CD4-positive, alpha-beta T cell treated with Interferon alpha-2 for 1 hour (primary cell): ENCODE measurements at regions not wholly inside any gene's neighbourhood (a gene's known extent, or its start where the extent isn't known, plus 50 kb on each side); places are given as distances from the start of the nearest gene placed in this dataset.
A peak's percentile ranks its signal among the peaks of the same experiment; 100 is the strongest.
"Not testable (repeated sequence)": the region's sequence is repeated elsewhere in the genome, so short reads cannot be mapped to it uniquely, and the experiment has no call there.

ENCODE experiments used
- DNase-seq, 2 donors: peaks; one replicate each; pipeline ENCODE4 v3.0.0-alpha.2; 2020 to 2022

DNA sequence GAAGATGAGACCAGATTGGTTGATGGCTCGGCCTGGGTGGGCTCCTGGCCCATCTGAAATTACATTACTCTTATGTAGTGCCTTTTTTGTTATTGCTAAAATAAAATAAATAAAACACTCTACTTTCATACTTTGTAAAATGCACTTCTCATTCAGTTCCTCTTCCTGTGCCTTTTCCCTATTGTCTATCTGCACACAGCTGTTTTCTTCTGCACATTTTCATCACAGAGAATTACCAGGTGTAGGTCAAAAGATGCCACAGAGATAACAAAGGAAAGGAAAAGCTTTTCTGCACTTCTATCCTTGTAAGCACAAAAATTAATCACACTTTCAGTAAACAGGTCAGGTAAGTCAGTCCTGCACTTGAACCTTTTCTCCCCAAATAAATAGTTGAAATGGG lies 265.1 kb downstream of the BTG1 start:
- no peak for DNase-seq

DNA sequence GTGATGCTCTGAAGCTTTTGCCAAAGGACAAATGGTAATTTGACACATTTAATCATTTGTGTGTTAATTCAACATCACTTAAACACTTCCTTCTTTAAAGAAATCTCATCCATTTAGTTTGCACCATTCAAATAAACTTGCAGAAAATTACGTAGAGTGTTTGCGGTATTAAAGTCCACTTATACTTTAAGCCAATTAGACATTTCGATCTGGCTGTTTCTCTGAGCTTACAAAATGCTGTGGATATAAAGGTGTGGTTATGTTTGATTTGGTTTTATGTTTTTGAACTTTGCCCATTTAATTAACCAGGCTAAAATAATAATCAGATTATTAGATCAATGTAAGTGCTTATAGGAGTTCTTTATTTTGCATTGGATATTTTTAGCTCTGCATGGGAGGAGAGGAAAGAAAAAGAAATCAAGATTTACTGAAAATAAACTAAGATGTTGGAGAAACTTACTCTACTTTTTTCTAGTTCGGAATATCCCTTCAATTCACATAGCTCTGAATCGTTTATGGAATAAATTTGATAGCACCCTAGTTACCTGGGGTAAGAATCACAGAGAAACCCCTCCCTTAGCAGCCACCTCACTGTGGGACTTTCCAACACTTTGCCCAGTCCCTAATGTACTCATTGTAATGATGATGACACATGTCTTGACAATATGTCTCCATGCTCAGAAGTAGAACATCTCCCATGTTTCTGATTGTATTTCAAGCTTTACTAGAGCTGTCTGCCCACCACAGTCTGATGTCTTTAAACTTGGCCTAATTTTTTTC lies 268.0 kb downstream of the BTG1 start:
- DNase-seq, result peak; percentile 67 to 77

GRCh38 chr12:91877022-91877421 lies 268.6 kb downstream of the BTG1 start:
- DNase-seq, result peak; percentile 92 to 93

DNA sequence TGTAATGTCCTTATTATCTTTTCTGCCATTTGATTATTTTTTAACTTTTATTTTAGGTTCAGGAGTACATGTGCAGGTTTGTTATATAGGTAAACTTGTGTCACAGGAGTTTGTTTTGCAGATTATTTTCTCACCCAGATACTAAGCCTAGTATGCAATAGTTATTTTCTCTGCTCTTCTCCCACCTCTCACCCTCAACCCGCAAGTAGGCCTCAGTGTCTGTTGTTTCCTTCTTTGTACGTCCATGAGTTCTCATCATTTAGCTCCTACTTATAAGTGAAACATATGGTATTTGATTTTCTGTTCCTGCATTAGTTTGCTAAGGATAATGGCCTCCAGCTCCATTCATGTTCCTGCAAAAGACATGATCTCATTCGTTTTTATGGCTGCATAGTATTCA lies 270.0 kb downstream of the BTG1 start:
- not testable (repeated sequence) for DNase-seq

DNA sequence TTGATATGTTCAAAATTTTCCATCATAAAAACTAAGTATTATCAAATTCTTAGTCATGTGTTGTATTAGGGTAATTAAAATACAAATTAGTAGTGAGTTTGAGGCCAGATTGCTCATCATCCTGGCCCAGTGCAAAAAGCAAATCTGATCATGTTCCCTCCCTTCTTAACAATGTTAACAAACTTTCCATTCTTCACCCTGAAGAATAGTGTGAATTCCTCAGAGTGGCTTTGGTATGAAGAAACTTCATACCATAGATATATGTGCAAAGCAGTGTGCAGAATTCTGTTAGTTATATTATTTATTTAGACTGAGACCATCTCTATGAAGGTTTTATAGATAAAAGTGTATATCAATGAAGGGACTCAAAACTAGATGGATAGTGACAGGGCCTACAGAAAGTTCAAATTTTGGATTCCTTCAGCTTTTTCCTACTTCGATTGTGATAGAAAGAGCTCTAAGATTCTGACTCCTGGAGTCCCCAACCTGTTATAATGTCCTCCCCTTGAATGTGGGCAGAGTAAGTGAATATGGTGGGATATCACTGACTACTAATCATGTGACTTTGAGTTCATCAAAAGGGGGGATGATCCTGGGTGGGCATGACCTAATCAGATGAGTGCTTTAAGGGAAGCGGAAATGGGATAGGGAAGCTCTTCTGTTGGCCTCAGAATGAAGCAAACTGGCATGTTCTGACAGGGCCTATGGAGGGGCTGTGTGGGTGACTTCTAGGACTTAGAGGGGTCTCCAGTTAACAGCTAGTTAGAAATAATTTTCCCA lies 271.4 kb downstream of the BTG1 start:
- DNase-seq, result no peak

GRCh38 chr12:91871751-91872150 lies 273.9 kb downstream of the BTG1 start:
- DNase-seq, result peak in 1 of 2 donors; percentile 6

DNA sequence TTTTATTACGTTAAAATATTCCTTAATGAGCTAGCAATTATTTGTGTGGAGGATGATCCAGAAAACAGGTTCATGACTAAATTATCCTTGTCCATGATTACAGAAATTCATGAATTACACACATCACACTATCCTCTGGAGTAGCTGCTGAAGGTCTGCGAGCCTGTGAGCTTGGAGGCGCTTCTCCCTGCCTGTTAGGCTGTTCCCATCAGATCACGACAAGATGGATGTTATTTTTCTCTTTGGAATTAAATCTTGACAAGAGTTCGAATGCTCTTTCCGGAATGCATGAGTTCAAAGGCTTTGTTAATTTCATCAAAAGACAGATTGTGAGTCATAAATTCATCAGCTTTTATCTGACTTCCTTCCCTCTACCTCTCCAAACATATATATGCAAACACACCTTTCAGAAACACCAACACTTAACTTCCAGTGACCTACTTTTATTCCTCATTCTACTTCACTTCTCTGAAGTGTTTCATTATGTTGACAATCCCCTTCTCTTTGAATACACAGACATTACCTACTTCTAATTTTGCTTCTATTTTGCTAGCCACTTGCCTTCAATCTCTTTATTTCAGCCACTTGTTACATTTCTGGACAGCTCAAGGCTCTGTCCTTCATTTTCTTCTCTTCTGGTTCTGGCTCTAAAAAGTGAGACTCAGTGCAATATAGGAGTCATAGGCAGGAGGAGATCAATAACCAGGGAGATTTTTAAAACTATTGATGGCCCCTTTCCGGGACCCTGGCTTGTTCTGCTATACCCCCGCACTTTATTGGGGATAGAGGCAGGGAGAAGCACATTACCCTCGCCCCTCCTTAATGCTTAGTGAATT lies 274.6 kb downstream of the BTG1 start:
- peak in 1 of 2 donors; percentile 63 for DNase-seq

GRCh38 chr12:91868054-91868453 lies 277.6 kb downstream of the BTG1 start:
- no peak for DNase-seq

DNA sequence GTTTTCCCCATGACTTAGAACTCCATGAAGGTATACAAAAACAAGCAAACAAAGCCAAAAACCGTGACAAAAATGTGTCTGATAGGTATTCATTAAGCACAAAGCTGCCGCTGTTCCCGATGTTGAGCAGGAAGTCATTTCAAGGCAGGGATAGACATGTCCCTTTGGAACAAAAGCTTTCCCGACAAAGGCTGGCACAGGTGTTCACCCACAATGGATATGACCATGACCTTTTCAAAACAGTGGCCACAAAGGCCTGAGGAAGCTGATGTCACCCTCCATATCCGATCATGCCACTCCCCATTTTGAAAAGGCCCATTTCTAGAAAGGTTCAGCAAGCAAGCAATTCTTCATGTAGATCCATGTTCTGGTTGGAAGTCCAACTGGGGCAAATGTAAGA lies 279.1 kb downstream of the BTG1 start:
- no peak for DNase-seq

- no peak for DNase-seq
Measured at GRCh38 chr12:91863702-91864101, 281.9 kb downstream of the BTG1 start.

DNA sequence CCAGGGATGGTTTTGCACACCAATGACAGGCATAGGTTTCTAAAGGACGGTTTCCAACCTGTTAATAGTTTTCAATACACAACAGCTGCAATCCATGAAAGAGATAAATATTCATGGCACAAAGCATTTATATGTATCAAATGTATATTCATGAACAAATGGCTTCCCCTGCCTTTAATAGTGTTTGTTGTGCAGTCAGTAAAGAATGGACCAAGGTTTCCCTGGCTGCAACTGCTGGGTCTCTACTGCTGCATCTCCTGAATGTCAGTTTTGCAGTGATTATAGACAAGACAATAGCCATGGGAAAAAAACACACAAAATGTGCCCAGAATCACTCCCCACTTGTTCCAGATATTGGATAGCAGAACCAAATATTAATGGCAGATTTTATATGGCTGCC lies 284.1 kb downstream of the BTG1 start:
- DNase-seq, result no peak

DNA sequence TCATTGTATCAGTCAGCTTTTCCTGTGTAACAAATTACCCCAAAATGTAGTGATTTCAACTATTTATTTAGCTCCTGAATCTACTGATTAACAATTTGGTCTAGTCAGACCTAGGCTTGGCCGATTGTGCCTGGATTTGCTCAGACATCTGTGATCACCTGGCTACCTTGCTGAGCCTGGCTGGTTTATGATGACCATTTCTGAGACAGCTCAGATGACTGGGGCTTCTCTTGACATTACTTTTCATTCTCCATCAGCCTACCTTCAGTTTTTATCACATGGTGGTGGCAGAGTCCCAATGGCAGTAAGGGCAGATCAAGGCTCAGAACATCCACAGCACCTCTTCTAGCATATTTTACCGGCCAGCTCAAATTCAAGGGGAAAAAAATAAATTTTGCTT lies 286.3 kb downstream of the BTG1 start:
- DNase-seq, result no peak

GRCh38 chr12:91857813-91858542 lies 287.7 kb downstream of the BTG1 start:
- no peak for DNase-seq

- DNase-seq, result no peak
Measured at GRCh38 chr12:91854725-91855124, 290.9 kb downstream of the BTG1 start.

DNA sequence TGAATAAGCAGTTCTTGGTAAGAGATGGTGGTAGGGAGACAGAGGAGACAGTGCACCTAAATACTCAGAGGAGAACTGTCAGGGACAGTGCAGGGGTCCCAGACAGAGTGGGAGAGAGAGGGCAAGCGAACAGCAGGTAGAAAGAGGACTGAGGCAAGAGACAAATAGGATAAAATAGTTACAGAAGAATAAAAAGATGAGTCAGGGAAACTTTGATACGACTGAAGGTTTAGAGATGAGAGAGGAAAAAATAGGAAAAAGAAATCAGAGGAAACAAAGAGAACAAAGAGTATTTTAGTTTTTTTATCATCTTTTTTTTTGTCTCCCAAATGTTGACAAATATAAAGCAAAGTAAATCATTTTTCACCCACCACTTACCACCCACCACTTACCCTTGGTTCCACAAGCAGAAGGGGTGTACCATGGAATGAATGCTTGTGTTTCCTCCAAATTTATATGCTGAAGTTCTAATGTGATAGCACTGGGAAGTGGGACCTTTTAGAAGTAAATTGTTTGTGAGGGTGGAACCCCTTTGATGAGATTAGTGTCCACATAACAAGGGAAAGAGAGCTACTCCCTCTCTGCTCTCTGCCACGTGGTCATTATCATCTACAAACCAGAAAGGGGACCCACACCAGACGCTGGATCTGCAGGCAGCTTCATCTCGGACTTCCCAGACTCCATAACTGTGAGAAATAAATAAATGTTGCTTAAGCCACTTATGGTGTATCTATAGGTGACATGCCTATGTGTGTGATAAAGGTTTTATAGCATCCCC lies 292.1 kb downstream of the BTG1 start:
- DNase-seq, result no peak

GRCh38 chr12:91852634-91853033 lies 293.0 kb downstream of the BTG1 start:
- DNase-seq, result no peak

DNA sequence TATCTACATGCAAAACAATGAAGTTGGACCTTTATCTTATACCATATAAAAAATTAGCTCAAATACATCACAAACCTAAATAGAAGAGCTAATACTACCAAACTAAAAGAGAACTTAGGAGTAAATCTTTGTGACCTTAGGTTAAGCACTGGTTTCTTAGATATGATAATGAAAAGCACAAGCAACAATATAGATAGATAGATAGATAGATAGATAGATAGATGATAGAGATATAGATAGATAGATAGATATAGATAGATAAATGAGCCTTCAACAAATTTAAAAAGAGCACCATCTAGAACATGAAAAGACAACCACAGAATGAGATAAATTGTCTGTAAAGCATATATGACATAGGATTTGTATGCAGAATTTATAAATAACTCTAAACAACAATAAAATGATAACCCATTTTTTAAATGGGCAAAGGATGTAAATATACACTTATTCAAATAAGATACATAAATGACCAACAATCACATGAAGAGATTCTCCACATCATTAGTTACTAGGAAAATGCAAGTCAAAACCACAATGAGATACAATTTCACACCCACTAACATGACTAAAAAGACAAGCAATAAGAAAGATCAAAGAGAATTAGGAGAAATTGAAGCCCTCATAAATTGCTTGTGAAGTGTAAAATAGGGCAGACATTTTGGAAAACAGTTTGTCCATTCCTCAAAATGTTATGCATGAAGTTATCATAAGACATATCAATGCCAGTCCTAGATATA lies 293.7 kb downstream of the BTG1 start:
- DNase-seq, result peak in 1 of 2 donors; percentile 26

- no peak for DNase-seq
Measured at GRCh38 chr12:91846466-91847055, 299.1 kb downstream of the BTG1 start.

DNA sequence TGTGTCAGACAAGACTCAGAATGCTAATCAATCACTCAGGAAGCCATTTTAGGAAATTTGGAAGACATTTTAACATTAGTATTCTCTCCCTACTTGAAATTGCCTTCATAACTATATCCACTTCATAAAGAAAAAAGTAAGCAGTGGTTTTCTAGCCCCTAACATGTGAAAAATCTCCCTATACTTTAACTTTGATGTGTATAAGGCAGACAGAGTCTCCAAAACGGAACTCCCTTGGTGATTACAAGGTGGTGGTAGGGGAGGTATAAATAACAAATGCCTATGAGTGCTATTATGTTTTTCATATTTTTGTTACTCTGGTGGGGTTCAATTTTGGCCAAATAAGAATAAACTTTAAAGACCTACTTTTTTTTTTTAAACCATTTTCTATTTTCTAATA lies 300.3 kb downstream of the BTG1 start:
- DNase-seq, result no peak

DNA sequence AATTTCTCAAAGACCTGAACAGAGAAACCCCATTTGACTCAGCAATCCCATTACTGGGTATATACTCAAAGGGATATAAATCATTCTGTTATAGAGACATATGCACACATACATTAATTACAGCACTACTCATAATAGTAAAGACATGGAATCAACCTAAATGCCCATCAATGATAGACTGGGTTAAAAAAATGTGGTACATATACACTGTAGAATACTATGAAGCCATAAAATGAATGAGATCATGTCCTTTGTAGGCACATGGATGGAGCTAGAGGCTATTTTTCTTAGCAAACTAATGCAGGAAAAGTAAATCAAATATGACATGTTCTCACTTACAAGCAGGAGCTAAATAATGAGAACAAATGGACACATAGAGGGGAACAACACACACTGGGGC lies 303.8 kb downstream of the BTG1 start:
- DNase-seq, result no peak

- DNase-seq, result no peak
Measured at GRCh38 chr12:91836696-91837095, 308.9 kb downstream of the BTG1 start.
